CD4-positive, alpha-beta T cell (primary cell): ENCODE measurements at regions not wholly inside any gene's neighbourhood (a gene's known extent, or its start where the extent isn't known, plus 50 kb on each side); places are given as distances from the start of the nearest gene placed in this dataset.

Source experiments
- ATAC-seq: fragments of 200-7000 bp; cut with Tn5 transposase; one replicate; pipeline ENCODE4 v1.10.0; 2022; ENCODE audit warnings: mild to moderate bottlenecking; ENCODE audit not compliant: poor library complexity
- CTCF ChIA-PET: fragments of 350-600 bp; sonication (Branson Sonifier 250); formaldehyde crosslinking; loops from one replicate; lab custom pipeline; 2021; ENCODE audit warnings: antibody characterized with exemption, inconsistent platforms; lab: Charles Lee
- POLR2A ChIA-PET: fragments of 350-600 bp; sonication (Branson Sonifier 250); formaldehyde crosslinking; loops from one replicate; lab custom pipeline; 2021; ENCODE audit warnings: antibody characterized with exemption, inconsistent platforms; lab: Charles Lee
- DNase-seq, 14 experiments: peaks; one replicate each; pipeline ENCODE4 v3.0.0-alpha.2; 2013 to 2020; ENCODE audit warnings: mixed read lengths in 2 of 14
- H3K27ac ChIP-seq, 2 donors: one replicate each; pipeline versions ENCODE4 v1.5.1 to v1.7.0; 2013; ENCODE audit warnings: low read length in 2 of 2, low read depth in 1 of 2, mild to moderate bottlenecking in 1 of 2
- H3K27me3 ChIP-seq, 2 experiments: 1 replicate in 1 of 2; 2 replicates in 1 of 2; pipeline versions ENCODE4 v1.6.1 to v1.7.0; 2013; ENCODE audit warnings: low read length in 2 of 2, control low read depth in 1 of 2, mild to moderate bottlenecking in 1 of 2, moderate library complexity in 1 of 2; ENCODE audit not compliant: insufficient read depth in 2 of 2, control insufficient read depth in 1 of 2
- H3K36me3 ChIP-seq: one replicate; pipeline ENCODE4 v1.6.1; 2013; ENCODE audit warnings: low read length, control low read depth; ENCODE audit not compliant: insufficient read depth
- H3K4me1 ChIP-seq: one replicate; pipeline ENCODE4 v1.6.1; 2013; ENCODE audit warnings: low read length, control low read depth; ENCODE audit not compliant: insufficient read depth
- H3K4me3 ChIP-seq: one replicate; pipeline ENCODE4 v1.5.1; 2013; ENCODE audit warnings: mild to moderate bottlenecking, low read length, moderate library complexity
- H3K9me3 ChIP-seq, 2 experiments: 1 replicate in 1 of 2; 2 replicates in 1 of 2; pipeline versions ENCODE4 v1.6.1 to v1.7.0; 2013; ENCODE audit warnings: low read length in 2 of 2, mild to moderate bottlenecking in 2 of 2, control low read depth in 1 of 2, moderate library complexity in 1 of 2; ENCODE audit not compliant: control insufficient read depth in 1 of 2, insufficient read depth in 1 of 2
- H3K27ac Mint-ChIP-seq: one replicate; pipeline ENCODE4 v1.8.0; 2020; ENCODE audit warnings: mixed read lengths
- H3K27me3 Mint-ChIP-seq: one replicate; pipeline ENCODE4 v1.8.0; 2021; ENCODE audit warnings: mixed read lengths
- H3K36me3 Mint-ChIP-seq: one replicate; pipeline ENCODE4 v1.8.0; 2021; ENCODE audit warnings: low read depth, mixed read lengths
- H3K4me1 Mint-ChIP-seq: one replicate; pipeline ENCODE4 v1.8.0; 2021; ENCODE audit warnings: low read depth, mixed read lengths
- H3K4me3 Mint-ChIP-seq: one replicate; pipeline ENCODE4 v1.8.0; 2020; ENCODE audit warnings: mild to moderate bottlenecking, mixed read lengths
- H3K9me3 Mint-ChIP-seq: one replicate; pipeline ENCODE4 v1.8.0; 2020; ENCODE audit warnings: mixed read lengths
- CTCF ChIP-seq: fragments of 200-600 bp; IDR thresholded peaks from one replicate; pipeline ENCODE4 v1.8.0; 2022; ENCODE audit warnings: antibody characterized with exemption, mild to moderate bottlenecking
- intact Hi-C, 2 experiments: fragments of 100-400 bp; cut with DNase I in 1 of 2; cut with micrococcal nuclease in 1 of 2; formaldehyde crosslinking; loops; one replicate each; pipeline versions ENCODE4 v1.15.1 to v1.9.0; 2023 to 2025; cut with DNase I, micrococcal nuclease

- POLR2A ChIA-PET = no interaction called here
- ATAC-seq = no peak
Measured at GRCh38 chr17:14701886-14702285, 401.0 kb downstream of the HS3ST3B1 start.

GRCh38 chr17:14699574-14700185 lies 398.8 kb downstream of the HS3ST3B1 start:
- Histone ChIP-seq H3K27ac (no peak overlapping the region), H3K4me1 (no peaks in the 10 kb centered on the region), H3K27me3 (peaks cover 0 to 7% of the 10 kb centered on the region in 2 experiments), H3K4me3 (no peak overlapping the region), H3K36me3 (no peaks in the 10 kb centered on the region), H3K9me3 (no peaks in the 10 kb centered on the region)
- DNase-seq (no peak), ATAC-seq (no peak)
- Mint-ChIP-seq H3K27me3 (no peaks in the 10 kb centered on the region), H3K9me3 (no peaks in the 10 kb centered on the region), H3K4me3 (no peak overlapping the region), H3K4me1 (no peaks in the 10 kb centered on the region), H3K36me3 (no peaks in the 10 kb centered on the region), H3K27ac (no peak overlapping the region)
- intact Hi-C loops = no loop called here
- ChIA-PET POLR2A (interaction anchor here (0.6 kb wide), 1 partner anchor 1105 kb away, joined by 3 read pairs; no protein-coding TSS in a partner anchor), CTCF (no interaction called here)
- TF ChIP-seq CTCF = no peak

More at GRCh38 chr17:14701886-14702285, 401.0 kb downstream of the HS3ST3B1 start:
- H3K27ac Mint-ChIP-seq = no peak overlapping the region
- H3K27me3 Mint-ChIP-seq = no peaks in the 10 kb centered on the region
- intact Hi-C loops = no loop called here
- no peaks in the 10 kb centered on the region for H3K36me3 ChIP-seq
- TF ChIP-seq CTCF = no peak
- H3K4me1 ChIP-seq = no peaks in the 10 kb centered on the region
- H3K4me1 Mint-ChIP-seq = no peaks in the 10 kb centered on the region
- no peak for DNase-seq
- no peaks in the 10 kb centered on the region for H3K36me3 Mint-ChIP-seq
- no peak overlapping the region for H3K4me3 ChIP-seq
- no peak overlapping the region for H3K27ac ChIP-seq
- H3K27me3 ChIP-seq = no peaks in the 10 kb centered on the region
- no peaks in the 10 kb centered on the region for H3K9me3 Mint-ChIP-seq
- H3K9me3 ChIP-seq = no peaks in the 10 kb centered on the region
- H3K4me3 Mint-ChIP-seq = no peak overlapping the region
- CTCF ChIA-PET = no interaction called here

DNA sequence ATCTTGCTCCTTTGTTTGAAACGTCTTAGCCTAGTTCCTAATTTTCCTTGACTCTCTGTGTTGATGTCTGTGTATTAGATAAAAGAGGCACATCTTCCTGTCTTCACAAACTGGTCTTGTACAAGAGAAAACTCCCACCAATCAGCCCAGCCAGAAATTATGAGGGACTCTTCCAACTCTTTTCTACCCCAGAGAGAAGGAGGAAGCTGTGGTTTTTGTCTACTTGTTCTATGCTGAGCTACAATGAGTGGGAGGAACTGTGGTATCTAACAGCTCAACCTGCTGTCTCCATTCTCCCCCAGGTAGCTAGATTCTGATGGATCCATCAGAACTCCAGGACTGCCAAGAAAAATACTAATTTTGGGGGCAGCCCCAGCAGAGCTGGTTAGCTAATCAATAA lies 392.5 kb downstream of the HS3ST3B1 start:
- Mint-ChIP-seq H3K27me3 (no peaks in the 10 kb centered on the region), H3K9me3 (peaks cover 6% of the 10 kb centered on the region), H3K4me3 (no peak overlapping the region), H3K36me3 (no peaks in the 10 kb centered on the region), H3K4me1 (peaks cover 14% of the 10 kb centered on the region), H3K27ac (no peak overlapping the region)
- Histone ChIP-seq H3K27me3 (peaks cover 0 to 7% of the 10 kb centered on the region in 2 experiments), H3K9me3 (peaks cover 0 to 15% of the 10 kb centered on the region in 2 experiments), H3K36me3 (no peaks in the 10 kb centered on the region), H3K4me3 (no peak overlapping the region), H3K27ac (no peak overlapping the region), H3K4me1 (no peaks in the 10 kb centered on the region)
- ChIA-PET CTCF (no interaction called here), POLR2A (interaction anchor here (1.2 kb wide), 1 partner anchor 392 kb away, joined by 3 read pairs; no protein-coding TSS in a partner anchor)
- TF ChIP-seq CTCF = no peak
- intact Hi-C loops = no loop called here
- DNase-seq (peak in 1 of 14 experiments; percentile 6), ATAC-seq (no peak)
